Prostate gland (tissue), 2 donors: ENCODE measurements at regions not wholly inside any gene's neighbourhood (a gene's known extent, or its start where the extent isn't known, plus 50 kb on each side); places are given as distances from the start of the nearest gene placed in this dataset.

Source experiments
- POLR2A ChIP-seq: fragments of 450-650 bp; IDR thresholded peaks from one replicate; pipeline ENCODE4 v1.6.1; 2016; ENCODE audit warnings: antibody characterized with exemption, mild to moderate bottlenecking
- POLR2AphosphoS5 ChIP-seq: sonication (generic); formaldehyde crosslinking; IDR thresholded peaks from one replicate; pipeline ENCODE4 v1.6.1; 2017; ENCODE audit warnings: antibody characterized with exemption
- TF ChIP-seq, protein P1 (sequence below), 4 experiments: fragments of 200-600 bp in 2 of 4; fragments of 450-650 bp in 2 of 4; sonication (generic) in 2 of 4; IDR thresholded peaks; 1 replicate in 3 of 4; 2 replicates in 1 of 4; pipeline ENCODE4 v1.5.1; 2016 to 2019; ENCODE audit warnings: antibody characterized with exemption in 4 of 4, mild to moderate bottlenecking in 2 of 4, moderate library complexity in 2 of 4

DNA sequence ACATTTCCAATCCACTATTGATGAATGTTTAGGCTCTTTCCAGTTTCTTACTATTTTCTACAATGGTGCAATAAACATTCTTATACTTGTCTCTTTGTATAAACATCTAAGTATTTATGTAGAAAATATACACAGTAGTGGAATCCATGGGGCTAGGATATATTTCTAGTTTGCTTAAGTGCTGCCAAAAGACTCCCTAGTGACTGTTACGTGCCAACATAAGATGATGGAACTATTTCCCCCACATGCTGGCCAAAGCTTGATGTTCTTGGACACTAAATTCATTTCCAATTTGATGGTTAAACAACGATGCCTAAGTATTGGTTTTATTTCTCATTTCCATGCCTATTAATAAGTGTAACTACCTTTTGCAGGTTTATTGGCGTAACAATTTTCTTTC, 378.4 kb upstream of the HNRNPA3 start:
- TF ChIP-seq, protein P1, sequence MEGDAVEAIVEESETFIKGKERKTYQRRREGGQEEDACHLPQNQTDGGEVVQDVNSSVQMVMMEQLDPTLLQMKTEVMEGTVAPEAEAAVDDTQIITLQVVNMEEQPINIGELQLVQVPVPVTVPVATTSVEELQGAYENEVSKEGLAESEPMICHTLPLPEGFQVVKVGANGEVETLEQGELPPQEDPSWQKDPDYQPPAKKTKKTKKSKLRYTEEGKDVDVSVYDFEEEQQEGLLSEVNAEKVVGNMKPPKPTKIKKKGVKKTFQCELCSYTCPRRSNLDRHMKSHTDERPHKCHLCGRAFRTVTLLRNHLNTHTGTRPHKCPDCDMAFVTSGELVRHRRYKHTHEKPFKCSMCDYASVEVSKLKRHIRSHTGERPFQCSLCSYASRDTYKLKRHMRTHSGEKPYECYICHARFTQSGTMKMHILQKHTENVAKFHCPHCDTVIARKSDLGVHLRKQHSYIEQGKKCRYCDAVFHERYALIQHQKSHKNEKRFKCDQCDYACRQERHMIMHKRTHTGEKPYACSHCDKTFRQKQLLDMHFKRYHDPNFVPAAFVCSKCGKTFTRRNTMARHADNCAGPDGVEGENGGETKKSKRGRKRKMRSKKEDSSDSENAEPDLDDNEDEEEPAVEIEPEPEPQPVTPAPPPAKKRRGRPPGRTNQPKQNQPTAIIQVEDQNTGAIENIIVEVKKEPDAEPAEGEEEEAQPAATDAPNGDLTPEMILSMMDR (IDR thresholded peaks at IDR 0.05): no peak
- TF ChIP-seq POLR2A: no peak
- no peak for TF ChIP-seq POLR2AphosphoS5
